Nephron progenitor cell (in vitro differentiated cells): ENCODE measurements at regions not wholly inside any gene's neighbourhood (a gene's known extent, or its start where the extent isn't known, plus 50 kb on each side); places are given as distances from the start of the nearest gene placed in this dataset.
"Not testable (repeated sequence)": the region's sequence is repeated elsewhere in the genome, so short reads cannot be mapped to it uniquely, and the experiment has no call there.

Source experiments
- DNase-seq: peaks from one replicate; pipeline ENCODE4 v3.0.0; 2021
- H3K27ac Mint-ChIP-seq: 2 replicates; pipeline ENCODE4 v1.8.0; 2021; ENCODE audit warnings: mild to moderate bottlenecking, moderate library complexity, mixed read lengths
- H3K27me3 Mint-ChIP-seq: 2 replicates; pipeline ENCODE4 v1.8.0; 2021; ENCODE audit warnings: mild to moderate bottlenecking, low read depth, mixed read lengths; ENCODE audit not compliant: poor library complexity
- H3K36me3 Mint-ChIP-seq: 2 replicates; pipeline ENCODE4 v1.8.0; 2021; ENCODE audit warnings: low read depth, mixed read lengths
- H3K4me1 Mint-ChIP-seq: 2 replicates; pipeline ENCODE4 v1.8.0; 2021; ENCODE audit warnings: mixed read lengths
- H3K4me3 Mint-ChIP-seq: 2 replicates; pipeline ENCODE4 v1.8.0; 2021; ENCODE audit warnings: mild to moderate bottlenecking, moderate library complexity, mixed read lengths
- H3K9me3 Mint-ChIP-seq: 2 replicates; pipeline ENCODE4 v1.8.0; 2021; ENCODE audit warnings: mild to moderate bottlenecking, moderate library complexity, mixed read lengths
- TF ChIP-seq, protein P1 (sequence below): fragments of 200-600 bp; sonication (generic); IDR thresholded peaks from 2 replicates; pipeline ENCODE4 v1.5.0; 2021; ENCODE audit warnings: antibody characterized with exemption

DNA sequence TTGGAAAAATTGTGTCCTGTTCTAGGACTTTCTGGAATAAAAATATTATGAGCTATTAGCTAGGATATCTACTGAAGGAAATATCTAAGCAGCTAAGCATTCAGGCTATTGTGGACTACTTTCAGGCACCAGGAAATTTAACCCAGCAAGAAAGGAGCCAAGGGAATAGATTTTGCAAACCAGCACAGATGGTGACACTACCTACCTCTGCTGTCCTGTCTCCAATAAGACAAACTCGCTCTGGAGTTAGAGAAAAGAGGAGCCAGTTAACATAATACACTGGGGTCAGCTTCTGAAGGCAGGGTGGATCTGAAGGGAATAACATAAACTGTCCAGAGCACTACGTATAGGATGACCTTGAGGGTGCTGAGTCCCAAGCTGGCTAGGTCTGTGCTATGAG, 223.7 kb upstream of the PRSS58 start:
- H3K9me3 Mint-ChIP-seq = no peaks in the 10 kb centered on the region

DNA sequence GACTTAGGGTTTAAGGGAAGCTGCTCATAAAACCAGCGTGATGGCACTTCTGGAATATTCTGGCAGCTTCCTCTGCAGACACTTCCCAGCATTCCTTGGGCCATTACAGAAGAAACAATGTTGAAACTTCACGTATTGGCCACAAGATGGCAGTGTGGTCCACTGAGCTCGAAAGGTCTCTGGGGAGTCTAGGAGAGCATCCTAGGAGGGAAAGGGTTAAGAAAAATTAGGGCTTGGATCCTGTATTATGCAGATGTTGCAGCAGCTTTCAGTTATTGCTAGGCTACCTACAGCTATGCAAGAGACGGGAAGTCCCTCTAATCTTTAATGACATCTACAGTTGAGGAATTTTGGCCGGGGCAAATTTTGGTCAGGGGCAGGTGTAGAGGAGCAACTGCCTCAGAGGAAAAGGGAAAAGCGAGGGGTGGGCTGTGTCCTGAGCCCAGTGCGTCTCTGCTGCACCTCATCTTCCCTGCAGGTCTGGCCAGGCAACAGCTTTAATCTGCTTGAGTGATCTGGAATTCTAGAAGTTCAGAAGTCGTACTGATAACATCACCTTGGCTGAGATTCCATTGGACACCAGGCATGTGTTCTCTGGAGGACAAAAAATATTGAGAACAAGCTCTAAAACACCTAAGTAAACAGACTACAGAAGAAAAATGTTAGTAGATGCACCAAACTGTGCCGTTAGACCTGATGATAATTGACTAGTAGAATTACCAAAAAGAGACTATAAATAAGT, 220.8 kb upstream of the PRSS58 start:
- H3K4me3 Mint-ChIP-seq = no peak overlapping the region
- H3K9me3 Mint-ChIP-seq = no peaks in the 10 kb centered on the region
- H3K27ac Mint-ChIP-seq = no peak overlapping the region
- H3K36me3 Mint-ChIP-seq = no peaks in the 10 kb centered on the region
- H3K27me3 Mint-ChIP-seq = peaks cover 3% of the 10 kb centered on the region
- H3K4me1 Mint-ChIP-seq = peaks cover 7% of the 10 kb centered on the region
- TF ChIP-seq, protein P1, sequence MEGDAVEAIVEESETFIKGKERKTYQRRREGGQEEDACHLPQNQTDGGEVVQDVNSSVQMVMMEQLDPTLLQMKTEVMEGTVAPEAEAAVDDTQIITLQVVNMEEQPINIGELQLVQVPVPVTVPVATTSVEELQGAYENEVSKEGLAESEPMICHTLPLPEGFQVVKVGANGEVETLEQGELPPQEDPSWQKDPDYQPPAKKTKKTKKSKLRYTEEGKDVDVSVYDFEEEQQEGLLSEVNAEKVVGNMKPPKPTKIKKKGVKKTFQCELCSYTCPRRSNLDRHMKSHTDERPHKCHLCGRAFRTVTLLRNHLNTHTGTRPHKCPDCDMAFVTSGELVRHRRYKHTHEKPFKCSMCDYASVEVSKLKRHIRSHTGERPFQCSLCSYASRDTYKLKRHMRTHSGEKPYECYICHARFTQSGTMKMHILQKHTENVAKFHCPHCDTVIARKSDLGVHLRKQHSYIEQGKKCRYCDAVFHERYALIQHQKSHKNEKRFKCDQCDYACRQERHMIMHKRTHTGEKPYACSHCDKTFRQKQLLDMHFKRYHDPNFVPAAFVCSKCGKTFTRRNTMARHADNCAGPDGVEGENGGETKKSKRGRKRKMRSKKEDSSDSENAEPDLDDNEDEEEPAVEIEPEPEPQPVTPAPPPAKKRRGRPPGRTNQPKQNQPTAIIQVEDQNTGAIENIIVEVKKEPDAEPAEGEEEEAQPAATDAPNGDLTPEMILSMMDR = peak; percentile 50
- no peak for DNase-seq

More for the DNA sequence above, 223.7 kb upstream of the PRSS58 start:
- TF ChIP-seq, protein P1 = no peak
- H3K36me3 Mint-ChIP-seq = no peaks in the 10 kb centered on the region
- no peak for DNase-seq
- H3K4me3 Mint-ChIP-seq = no peak overlapping the region
- peaks cover 7% of the 10 kb centered on the region for H3K4me1 Mint-ChIP-seq
- no peak overlapping the region for H3K27ac Mint-ChIP-seq
- H3K27me3 Mint-ChIP-seq = peaks cover 3% of the 10 kb centered on the region

DNA sequence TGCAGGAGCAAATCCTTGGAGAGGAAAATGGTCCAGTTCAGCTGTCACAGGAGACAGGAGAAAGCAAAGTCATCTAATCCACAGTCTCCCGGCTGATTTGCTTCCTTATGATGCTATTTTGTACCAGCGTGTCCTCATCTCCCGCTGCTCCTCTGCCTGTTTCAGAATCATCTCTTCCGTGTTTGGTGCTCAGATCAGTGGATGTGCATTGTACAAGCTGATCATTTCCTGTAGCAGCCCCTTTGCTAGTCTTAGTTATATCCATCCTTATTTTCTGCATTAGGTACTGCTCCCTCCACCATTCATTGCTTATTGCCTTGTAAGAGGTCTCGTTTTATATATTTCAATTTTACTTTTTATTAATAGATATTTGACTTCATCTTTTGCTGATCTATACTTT, 219.9 kb upstream of the PRSS58 start:
- not testable (repeated sequence) for H3K27ac Mint-ChIP-seq, H3K9me3 Mint-ChIP-seq, H3K4me1 Mint-ChIP-seq, H3K36me3 Mint-ChIP-seq, H3K4me3 Mint-ChIP-seq, H3K27me3 Mint-ChIP-seq, DNase-seq

DNA sequence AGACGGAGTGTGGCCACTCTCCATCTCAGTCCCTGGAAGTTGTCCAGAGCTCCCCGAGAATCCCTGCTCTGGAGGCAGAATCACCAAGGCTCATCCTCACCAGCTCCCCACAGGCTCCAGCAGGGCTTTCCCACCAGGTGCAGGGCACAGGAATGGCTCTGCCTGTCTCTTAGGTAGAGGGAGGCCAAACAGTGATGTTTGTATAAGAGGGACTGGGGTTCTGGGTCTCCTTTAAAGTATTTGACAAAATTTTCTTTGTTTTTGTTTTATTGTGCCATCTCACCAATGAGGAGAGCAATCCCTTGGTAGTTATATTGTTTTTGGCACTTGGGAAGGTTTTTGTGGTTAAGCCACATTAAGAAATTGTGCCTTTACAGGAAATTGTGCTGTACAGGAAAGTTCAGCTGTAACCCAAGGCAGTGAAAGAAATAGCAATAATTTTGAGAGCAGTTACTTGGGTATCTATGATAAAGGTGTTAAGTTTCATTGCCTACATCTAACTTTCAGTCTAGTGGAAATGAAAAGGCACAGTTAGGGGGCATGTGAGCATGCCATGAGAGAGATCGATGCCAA, 219.3 kb upstream of the PRSS58 start:
- TF ChIP-seq, protein P1 = no peak
- DNase-seq = no peak
- H3K27me3 Mint-ChIP-seq = peaks cover 3% of the 10 kb centered on the region
- H3K27ac Mint-ChIP-seq = no peak overlapping the region
- H3K4me3 Mint-ChIP-seq = no peak overlapping the region
- H3K36me3 Mint-ChIP-seq = no peaks in the 10 kb centered on the region
- no peaks in the 10 kb centered on the region for H3K9me3 Mint-ChIP-seq
- peaks cover 7% of the 10 kb centered on the region for H3K4me1 Mint-ChIP-seq

DNA sequence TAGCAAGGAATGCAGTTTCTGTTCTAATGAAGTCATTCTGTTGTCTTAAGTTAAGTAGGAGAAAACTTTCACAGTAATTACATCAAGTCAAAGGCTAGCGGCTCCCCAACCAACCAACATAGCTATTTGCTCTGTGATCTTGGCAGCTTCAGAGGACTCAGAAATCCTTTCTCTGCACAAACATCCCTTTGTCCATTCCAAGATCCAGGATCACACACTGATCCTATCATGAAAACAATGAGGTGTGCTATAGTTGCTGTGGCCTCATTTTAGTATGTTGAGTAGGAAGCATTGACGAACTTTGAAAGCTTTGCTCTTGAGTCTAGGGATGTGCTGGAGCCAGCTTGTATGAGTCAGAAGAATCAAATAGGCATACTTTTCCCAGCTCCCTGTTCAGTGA, 218.2 kb upstream of the PRSS58 start:
- H3K36me3 Mint-ChIP-seq = no peaks in the 10 kb centered on the region
- no peaks in the 10 kb centered on the region for H3K27me3 Mint-ChIP-seq
- H3K4me3 Mint-ChIP-seq = no peak overlapping the region
- no peaks in the 10 kb centered on the region for H3K9me3 Mint-ChIP-seq
- no peak overlapping the region for H3K27ac Mint-ChIP-seq
- TF ChIP-seq, protein P1 = no peak
- H3K4me1 Mint-ChIP-seq = peaks cover 7% of the 10 kb centered on the region
- DNase-seq = no peak

DNA sequence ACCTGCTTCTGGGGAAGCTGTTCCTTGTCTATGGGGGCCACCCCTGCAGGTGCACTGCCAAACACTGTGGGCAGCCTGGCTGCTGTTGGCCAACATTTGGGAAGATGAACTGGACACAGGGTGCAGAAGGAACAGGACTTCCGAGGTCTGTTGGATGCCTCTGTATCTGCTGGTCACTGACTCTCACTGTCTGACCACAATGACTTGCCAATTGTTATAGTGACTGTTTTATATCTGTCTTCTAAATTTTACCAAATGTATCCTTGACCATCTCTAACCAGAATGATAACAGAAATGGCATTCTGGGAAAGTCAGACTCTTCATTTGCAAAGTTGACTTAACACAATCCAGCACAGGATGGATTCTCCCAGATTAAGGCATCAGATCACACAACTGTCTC, 214.0 kb upstream of the PRSS58 start:
- Mint-ChIP-seq H3K27me3 (peaks cover 5% of the 10 kb centered on the region), H3K36me3 (no peaks in the 10 kb centered on the region), H3K4me1 (no peaks in the 10 kb centered on the region), H3K9me3 (no peaks in the 10 kb centered on the region), H3K27ac (no peak overlapping the region), H3K4me3 (no peak overlapping the region)
- TF ChIP-seq, protein P1 = no peak
- no peak for DNase-seq
